Activated CD4-positive, alpha-beta T cell treated with anti-CD3 and anti-CD28 coated beads, Interleukin-2, amount 10 ng/mL, durations not matched to agents 24 days and 14 days (primary cell): ENCODE measurements at regions not wholly inside any gene's neighbourhood (a gene's known extent, or its start where the extent isn't known, plus 50 kb on each side); places are given as distances from the start of the nearest gene placed in this dataset.
"Not testable (repeated sequence)": the region's sequence is repeated elsewhere in the genome, so short reads cannot be mapped to it uniquely, and the experiment has no call there.

Experiments used
- DNase-seq: peaks from one replicate; pipeline ENCODE4 v3.0.0; 2022
- H3K27ac Mint-ChIP-seq: one replicate; pipeline ENCODE4 v1.8.0; 2022; ENCODE audit warnings: mild to moderate bottlenecking, mixed read lengths
- H3K27me3 Mint-ChIP-seq: one replicate; pipeline ENCODE4 v1.8.0; 2022; ENCODE audit warnings: mixed read lengths
- H3K36me3 Mint-ChIP-seq: one replicate; pipeline ENCODE4 v1.8.0; 2022; ENCODE audit warnings: low read depth, mild to moderate bottlenecking, mixed read lengths
- H3K4me1 Mint-ChIP-seq: one replicate; pipeline ENCODE4 v1.8.0; 2021; ENCODE audit warnings: mixed read lengths
- H3K4me3 Mint-ChIP-seq: one replicate; pipeline ENCODE4 v1.8.0; 2022; ENCODE audit warnings: mild to moderate bottlenecking, moderate library complexity, mixed read lengths
- H3K9me3 Mint-ChIP-seq: one replicate; pipeline ENCODE4 v1.8.0; 2021; ENCODE audit warnings: mixed read lengths
- intact Hi-C: fragments of 100-400 bp; cut with micrococcal nuclease; formaldehyde crosslinking; loops from one replicate; pipeline ENCODE4 v1.15.1; 2023

GRCh38 chr3:170689296-170689829 lies 103.5 kb upstream of the SLC7A14 start:
- intact Hi-C loops = no loop called here
- no peaks in the 10 kb centered on the region for H3K27me3 Mint-ChIP-seq
- H3K27ac Mint-ChIP-seq = no peak overlapping the region
- H3K9me3 Mint-ChIP-seq = no peaks in the 10 kb centered on the region
- no peaks in the 10 kb centered on the region for H3K4me1 Mint-ChIP-seq
- no peaks in the 10 kb centered on the region for H3K36me3 Mint-ChIP-seq
- DNase-seq = no peak
- H3K4me3 Mint-ChIP-seq = no peak overlapping the region

GRCh38 chr3:170688222-170688621 lies 102.3 kb upstream of the SLC7A14 start:
- H3K36me3 Mint-ChIP-seq, H3K9me3 Mint-ChIP-seq, H3K4me1 Mint-ChIP-seq, intact Hi-C loops, H3K27me3 Mint-ChIP-seq, DNase-seq, H3K27ac Mint-ChIP-seq, H3K4me3 Mint-ChIP-seq: not testable (repeated sequence)

- Mint-ChIP-seq H3K4me1 (no peaks in the 10 kb centered on the region), H3K4me3 (no peak overlapping the region), H3K36me3 (no peaks in the 10 kb centered on the region), H3K9me3 (no peaks in the 10 kb centered on the region), H3K27ac (no peak overlapping the region), H3K27me3 (peaks cover 2% of the 10 kb centered on the region)
- no peak for DNase-seq
- intact Hi-C loops = no loop called here
Observed at GRCh38 chr3:170680593-170680992, 94.7 kb upstream of the SLC7A14 start.

GRCh38 chr3:170679190-170679589 lies 93.3 kb upstream of the SLC7A14 start:
- H3K4me3 Mint-ChIP-seq = no peak overlapping the region
- H3K27me3 Mint-ChIP-seq = peaks cover 2% of the 10 kb centered on the region
- no peaks in the 10 kb centered on the region for H3K36me3 Mint-ChIP-seq
- DNase-seq = no peak
- H3K27ac Mint-ChIP-seq = no peak overlapping the region
- H3K4me1 Mint-ChIP-seq = no peaks in the 10 kb centered on the region
- intact Hi-C loops = no loop called here
- no peaks in the 10 kb centered on the region for H3K9me3 Mint-ChIP-seq

GRCh38 chr3:170670504-170670903 lies 84.6 kb upstream of the SLC7A14 start:
- no peak overlapping the region for H3K27ac Mint-ChIP-seq

GRCh38 chr3:170662986-170663385 lies 77.1 kb upstream of the SLC7A14 start:
- H3K27me3 Mint-ChIP-seq, DNase-seq, H3K4me3 Mint-ChIP-seq, intact Hi-C loops, H3K36me3 Mint-ChIP-seq, H3K27ac Mint-ChIP-seq, H3K4me1 Mint-ChIP-seq, H3K9me3 Mint-ChIP-seq: not testable (repeated sequence)

More at GRCh38 chr3:170670504-170670903, 84.6 kb upstream of the SLC7A14 start:
- no peaks in the 10 kb centered on the region for H3K9me3 Mint-ChIP-seq
- H3K4me3 Mint-ChIP-seq = no peak overlapping the region
- intact Hi-C loops = no loop called here
- no peaks in the 10 kb centered on the region for H3K4me1 Mint-ChIP-seq
- peaks cover 4% of the 10 kb centered on the region for H3K27me3 Mint-ChIP-seq
- no peaks in the 10 kb centered on the region for H3K36me3 Mint-ChIP-seq
- DNase-seq = no peak

- Mint-ChIP-seq H3K4me1 (no peaks in the 10 kb centered on the region), H3K9me3 (no peaks in the 10 kb centered on the region), H3K27me3 (peaks cover 2% of the 10 kb centered on the region), H3K27ac (no peak overlapping the region), H3K4me3 (no peak overlapping the region), H3K36me3 (no peaks in the 10 kb centered on the region)
- DNase-seq = no peak
- intact Hi-C loops = no loop called here
Observed at GRCh38 chr3:170660139-170660538, 74.3 kb upstream of the SLC7A14 start.

- no peaks in the 10 kb centered on the region for H3K36me3 Mint-ChIP-seq
- DNase-seq = no peak
- no peaks in the 10 kb centered on the region for H3K4me1 Mint-ChIP-seq
- intact Hi-C loops = no loop called here
- no peak overlapping the region for H3K27ac Mint-ChIP-seq
- H3K9me3 Mint-ChIP-seq = no peaks in the 10 kb centered on the region
- peaks cover 2% of the 10 kb centered on the region for H3K27me3 Mint-ChIP-seq
- H3K4me3 Mint-ChIP-seq = no peak overlapping the region
Observed at GRCh38 chr3:170657312-170657711, 71.4 kb upstream of the SLC7A14 start.

- intact Hi-C loops = no loop called here
- H3K9me3 Mint-ChIP-seq = no peaks in the 10 kb centered on the region
- no peak overlapping the region for H3K4me3 Mint-ChIP-seq
- no peaks in the 10 kb centered on the region for H3K36me3 Mint-ChIP-seq
- peaks cover 2% of the 10 kb centered on the region for H3K27me3 Mint-ChIP-seq
- H3K4me1 Mint-ChIP-seq = no peaks in the 10 kb centered on the region
- no peak overlapping the region for H3K27ac Mint-ChIP-seq
- no peak for DNase-seq
Observed at GRCh38 chr3:170656284-170656683, 70.4 kb upstream of the SLC7A14 start.

- no peaks in the 10 kb centered on the region for H3K4me1 Mint-ChIP-seq
- no peak overlapping the region for H3K27ac Mint-ChIP-seq
- intact Hi-C loops = no loop called here
- peaks cover 2% of the 10 kb centered on the region for H3K27me3 Mint-ChIP-seq
- H3K4me3 Mint-ChIP-seq = no peak overlapping the region
- no peaks in the 10 kb centered on the region for H3K36me3 Mint-ChIP-seq
- H3K9me3 Mint-ChIP-seq = no peaks in the 10 kb centered on the region
- no peak for DNase-seq
Observed at GRCh38 chr3:170653801-170654200, 67.9 kb upstream of the SLC7A14 start.

- peaks cover 10% of the 10 kb centered on the region for H3K27me3 Mint-ChIP-seq
- H3K27ac Mint-ChIP-seq = no peak overlapping the region
- DNase-seq = no peak
- H3K4me3 Mint-ChIP-seq = no peak overlapping the region
- H3K9me3 Mint-ChIP-seq = peaks cover 5% of the 10 kb centered on the region
- H3K4me1 Mint-ChIP-seq = no peaks in the 10 kb centered on the region
- H3K36me3 Mint-ChIP-seq = no peaks in the 10 kb centered on the region
- intact Hi-C loops = no loop called here
Observed at GRCh38 chr3:170651260-170651845, 65.5 kb upstream of the SLC7A14 start.

GRCh38 chr3:170650557-170650956 lies 64.7 kb upstream of the SLC7A14 start:
- DNase-seq, H3K4me1 Mint-ChIP-seq, intact Hi-C loops, H3K4me3 Mint-ChIP-seq, H3K36me3 Mint-ChIP-seq, H3K27me3 Mint-ChIP-seq, H3K9me3 Mint-ChIP-seq, H3K27ac Mint-ChIP-seq: not testable (repeated sequence)

GRCh38 chr3:170644711-170645110 lies 58.8 kb upstream of the SLC7A14 start:
- Mint-ChIP-seq H3K27ac (no peak overlapping the region), H3K9me3 (peaks cover 5% of the 10 kb centered on the region), H3K36me3 (no peaks in the 10 kb centered on the region), H3K4me3 (no peak overlapping the region), H3K27me3 (peaks cover 12% of the 10 kb centered on the region), H3K4me1 (no peaks in the 10 kb centered on the region)
- DNase-seq = no peak
- intact Hi-C loops = no loop called here

- H3K27me3 Mint-ChIP-seq = peaks cover 12% of the 10 kb centered on the region
- H3K4me1 Mint-ChIP-seq = no peaks in the 10 kb centered on the region
- no peak for DNase-seq
- H3K36me3 Mint-ChIP-seq = no peaks in the 10 kb centered on the region
- no peak overlapping the region for H3K4me3 Mint-ChIP-seq
- H3K27ac Mint-ChIP-seq = no peak overlapping the region
- intact Hi-C loops = no loop called here
- peaks cover 5% of the 10 kb centered on the region for H3K9me3 Mint-ChIP-seq
Observed at GRCh38 chr3:170643831-170644230, 58.0 kb upstream of the SLC7A14 start.
